ENCODE measurements at regions not wholly inside any gene's neighbourhood (a gene's known extent, or its start where the extent isn't known, plus 50 kb on each side); places are given as distances from the start of the nearest gene placed in this dataset.

GRCh38 chr7:110592557-110592956 is 498.4 kb upstream of the LRRN3 start:
- no peak overlapping the region for H3K27ac ChIP-seq (ENCODE audit: low read depth, low read length)
- ChIA-PET POLR2A (ENCODE audit: partially characterized antibody) (no interaction called here), CTCF (ENCODE audit: partially characterized antibody) (interaction anchor here (0.9 kb wide), 1 partner anchor 506 kb away, joined by 3 read pairs; no protein-coding TSS in a partner anchor)
- no peak for DNase-seq
- no peak overlapping the region for H3K4me3 ChIP-seq (ENCODE audit: low read length in 2 of 2)
- intact Hi-C loops (cut with micrococcal nuclease) = loop anchor here (5.0 kb wide), 1 partner anchor 895 kb away; no protein-coding TSS in a partner anchor
- Mint-ChIP-seq H3K27ac (no peak overlapping the region), H3K4me1 (peaks cover 0 to 1% (median 0%) of the 10 kb centered on the region in 4 donors), H3K4me3 (no peak overlapping the region), H3K9me3 (peaks cover 0 to 2% (median 0%) of the 10 kb centered on the region in 8 donors), H3K27me3 (no peaks in the 10 kb centered on the region), H3K36me3 (no peaks in the 10 kb centered on the region)
- no peaks in the 10 kb centered on the region for H3K36me3 ChIP-seq (ENCODE audit: insufficient read depth, low read length)
- no peaks in the 10 kb centered on the region for H3K27me3 ChIP-seq (ENCODE audit: insufficient read depth, low read length)
- H3K9me3 ChIP-seq (ENCODE audit: control insufficient read depth in 1 of 2, low read length in 2 of 2) = no peaks in the 10 kb centered on the region
- H3K4me1 ChIP-seq (ENCODE audit: insufficient read depth, low read length) = no peaks in the 10 kb centered on the region

- Histone ChIP-seq H3K27me3 (ENCODE audit: insufficient read depth, low read length) (no peaks in the 10 kb centered on the region), H3K4me1 (ENCODE audit: insufficient read depth, low read length) (no peaks in the 10 kb centered on the region), H3K36me3 (ENCODE audit: insufficient read depth, low read length) (no peaks in the 10 kb centered on the region), H3K4me3 (ENCODE audit: low read length in 2 of 2) (no peak overlapping the region), H3K9me3 (ENCODE audit: control insufficient read depth in 1 of 2, low read length in 2 of 2) (no peaks in the 10 kb centered on the region), H3K27ac (ENCODE audit: low read depth, low read length) (no peak overlapping the region)
- ChIA-PET POLR2A (ENCODE audit: partially characterized antibody) (no interaction called here), CTCF (ENCODE audit: partially characterized antibody) (no interaction called here)
- H3K9me3 Mint-ChIP-seq = peaks cover 0 to 2% (median 0%) of the 10 kb centered on the region in 8 donors
- DNase-seq = no peak
- intact Hi-C loops (cut with micrococcal nuclease) = loop anchor here (5.0 kb wide), 1 partner anchor 894 kb away; no protein-coding TSS in a partner anchor
- H3K4me1 Mint-ChIP-seq = peaks cover 0 to 1% (median 0%) of the 10 kb centered on the region in 4 donors
- H3K4me3 Mint-ChIP-seq = no peak overlapping the region
- no peak overlapping the region for H3K27ac Mint-ChIP-seq
- H3K36me3 Mint-ChIP-seq = no peaks in the 10 kb centered on the region
- H3K27me3 Mint-ChIP-seq = no peaks in the 10 kb centered on the region
These were observed 497.6 kb upstream of the LRRN3 start for GRCh38 chr7:110593355-110593754.

- POLR2A ChIA-PET (ENCODE audit: partially characterized antibody) = no interaction called here
- CTCF ChIA-PET (ENCODE audit: partially characterized antibody) = interaction anchor here (1.1 to 1.5 kb wide), 2 partner anchors 503 to 887 kb away, joined by 4 to 7 read pairs; no protein-coding TSS in a partner anchor
- no peaks in the 10 kb centered on the region for H3K9me3 ChIP-seq (ENCODE audit: control insufficient read depth in 1 of 2, low read length in 2 of 2)
- H3K4me3 ChIP-seq (ENCODE audit: low read length in 2 of 2) = no peak overlapping the region
- no peak overlapping the region for H3K27ac Mint-ChIP-seq
- H3K27me3 ChIP-seq (ENCODE audit: insufficient read depth, low read length) = no peaks in the 10 kb centered on the region
- intact Hi-C loops (cut with micrococcal nuclease) = loop anchor here (1.0 kb wide), 1 partner anchor 503 kb away; no protein-coding TSS in a partner anchor
- H3K4me3 Mint-ChIP-seq = no peak overlapping the region
- H3K36me3 Mint-ChIP-seq = no peaks in the 10 kb centered on the region
- no peaks in the 10 kb centered on the region for H3K4me1 ChIP-seq (ENCODE audit: insufficient read depth, low read length)
- H3K27ac ChIP-seq (ENCODE audit: low read depth, low read length) = no peak overlapping the region
- peaks cover 0 to 1% (median 0%) of the 10 kb centered on the region in 4 donors for H3K4me1 Mint-ChIP-seq
- H3K36me3 ChIP-seq (ENCODE audit: insufficient read depth, low read length) = no peaks in the 10 kb centered on the region
- H3K27me3 Mint-ChIP-seq = no peaks in the 10 kb centered on the region
- no peak for DNase-seq
- peaks cover 0 to 1% (median 0%) of the 10 kb centered on the region in 8 donors for H3K9me3 Mint-ChIP-seq
These were observed 495.2 kb upstream of the LRRN3 start for GRCh38 chr7:110595694-110596093.

- H3K4me3 ChIP-seq (ENCODE audit: low read length in 2 of 2) = no peak overlapping the region
- no peak overlapping the region for H3K4me3 Mint-ChIP-seq
- H3K4me1 Mint-ChIP-seq = no peaks in the 10 kb centered on the region
- H3K9me3 ChIP-seq (ENCODE audit: control insufficient read depth in 1 of 2, low read length in 2 of 2) = no peaks in the 10 kb centered on the region
- no peaks in the 10 kb centered on the region for H3K27me3 ChIP-seq (ENCODE audit: insufficient read depth, low read length)
- no peak overlapping the region for H3K27ac ChIP-seq (ENCODE audit: low read depth, low read length)
- no peaks in the 10 kb centered on the region for H3K36me3 ChIP-seq (ENCODE audit: insufficient read depth, low read length)
- no peaks in the 10 kb centered on the region for H3K4me1 ChIP-seq (ENCODE audit: insufficient read depth, low read length)
- intact Hi-C loops (cut with micrococcal nuclease) = no loop called here
- no peaks in the 10 kb centered on the region for H3K36me3 Mint-ChIP-seq
- no peaks in the 10 kb centered on the region for H3K27me3 Mint-ChIP-seq
- ChIA-PET POLR2A (ENCODE audit: partially characterized antibody) (no interaction called here), CTCF (ENCODE audit: partially characterized antibody) (interaction anchor here (1.3 kb wide), 1 partner anchor 498 kb away, joined by 5 read pairs; no protein-coding TSS in a partner anchor)
- DNase-seq = no peak
- H3K9me3 Mint-ChIP-seq = peaks cover 0 to 5% (median 0%) of the 10 kb centered on the region in 8 donors
- no peak overlapping the region for H3K27ac Mint-ChIP-seq
These were observed 490.0 kb upstream of the LRRN3 start for GRCh38 chr7:110600956-110601355.

- CTCF ChIA-PET (ENCODE audit: partially characterized antibody) = interaction anchor here (1.3 kb wide), 1 partner anchor 497 kb away, joined by 5 read pairs; no protein-coding TSS in a partner anchor
- H3K4me1 Mint-ChIP-seq = no peaks in the 10 kb centered on the region
- intact Hi-C loops (cut with micrococcal nuclease) = no loop called here
- no peaks in the 10 kb centered on the region for H3K36me3 ChIP-seq (ENCODE audit: insufficient read depth, low read length)
- no peak overlapping the region for H3K4me3 Mint-ChIP-seq
- H3K27ac Mint-ChIP-seq = no peak overlapping the region
- no peaks in the 10 kb centered on the region for H3K4me1 ChIP-seq (ENCODE audit: insufficient read depth, low read length)
- POLR2A ChIA-PET (ENCODE audit: partially characterized antibody) = no interaction called here
- no peak overlapping the region for H3K4me3 ChIP-seq (ENCODE audit: low read length in 2 of 2)
- H3K27me3 ChIP-seq (ENCODE audit: insufficient read depth, low read length) = no peaks in the 10 kb centered on the region
- no peak for DNase-seq
- H3K9me3 Mint-ChIP-seq = peaks cover 0 to 5% (median 0%) of the 10 kb centered on the region in 8 donors
- no peak overlapping the region for H3K27ac ChIP-seq (ENCODE audit: low read depth, low read length)
- H3K9me3 ChIP-seq (ENCODE audit: control insufficient read depth in 1 of 2, low read length in 2 of 2) = no peaks in the 10 kb centered on the region
- H3K36me3 Mint-ChIP-seq = no peaks in the 10 kb centered on the region
- H3K27me3 Mint-ChIP-seq = no peaks in the 10 kb centered on the region
These were observed 489.2 kb upstream of the LRRN3 start for GRCh38 chr7:110601710-110602109.

- no peak overlapping the region for H3K4me3 ChIP-seq (ENCODE audit: low read length in 2 of 2)
- no peak overlapping the region for H3K27ac ChIP-seq (ENCODE audit: low read depth, low read length)
- Mint-ChIP-seq H3K27me3 (no peaks in the 10 kb centered on the region), H3K27ac (no peak overlapping the region), H3K9me3 (peaks cover 0 to 4% (median 0%) of the 10 kb centered on the region in 8 donors), H3K36me3 (no peaks in the 10 kb centered on the region), H3K4me3 (no peak overlapping the region), H3K4me1 (no peaks in the 10 kb centered on the region)
- ChIA-PET POLR2A (ENCODE audit: partially characterized antibody) (no interaction called here), CTCF (ENCODE audit: partially characterized antibody) (interaction anchor here (0.6 kb wide), 1 partner anchor 353 kb away, joined by 3 read pairs; no protein-coding TSS in a partner anchor)
- DNase-seq = no peak
- no peaks in the 10 kb centered on the region for H3K4me1 ChIP-seq (ENCODE audit: insufficient read depth, low read length)
- intact Hi-C loops (cut with micrococcal nuclease) = no loop called here
- H3K27me3 ChIP-seq (ENCODE audit: insufficient read depth, low read length) = no peaks in the 10 kb centered on the region
- no peaks in the 10 kb centered on the region for H3K9me3 ChIP-seq (ENCODE audit: control insufficient read depth in 1 of 2, low read length in 2 of 2)
- H3K36me3 ChIP-seq (ENCODE audit: insufficient read depth, low read length) = no peaks in the 10 kb centered on the region
These were observed 486.7 kb upstream of the LRRN3 start for GRCh38 chr7:110604206-110604605.

- Histone ChIP-seq H3K36me3 (ENCODE audit: insufficient read depth, low read length) (no peaks in the 10 kb centered on the region), H3K27ac (ENCODE audit: low read depth, low read length) (no peak overlapping the region), H3K9me3 (ENCODE audit: control insufficient read depth in 1 of 2, low read length in 2 of 2) (no peaks in the 10 kb centered on the region), H3K27me3 (ENCODE audit: insufficient read depth, low read length) (no peaks in the 10 kb centered on the region), H3K4me1 (ENCODE audit: insufficient read depth, low read length) (no peaks in the 10 kb centered on the region), H3K4me3 (ENCODE audit: low read length in 2 of 2) (no peak overlapping the region)
- DNase-seq = no peak
- H3K4me1 Mint-ChIP-seq = no peaks in the 10 kb centered on the region
- no peak overlapping the region for H3K4me3 Mint-ChIP-seq
- H3K36me3 Mint-ChIP-seq = no peaks in the 10 kb centered on the region
- POLR2A ChIA-PET (ENCODE audit: partially characterized antibody) = no interaction called here
- H3K9me3 Mint-ChIP-seq = peaks cover 0 to 4% (median 0%) of the 10 kb centered on the region in 8 donors
- intact Hi-C loops (cut with micrococcal nuclease) = no loop called here
- CTCF ChIA-PET (ENCODE audit: partially characterized antibody) = interaction anchor here (1.2 kb wide), 1 partner anchor 11 kb away, joined by 3 read pairs; no protein-coding TSS in a partner anchor
- no peaks in the 10 kb centered on the region for H3K27me3 Mint-ChIP-seq
- no peak overlapping the region for H3K27ac Mint-ChIP-seq
These were observed 486.0 kb upstream of the LRRN3 start for GRCh38 chr7:110604885-110605284.
